Suprapubic skin (tissue), 4 donors: ENCODE measurements at regions not wholly inside any gene's neighbourhood (a gene's known extent, or its start where the extent isn't known, plus 50 kb on each side); places are given as distances from the start of the nearest gene placed in this dataset.

ENCODE experiments used
- DNase-seq, 2 donors: peaks; one replicate each; pipeline ENCODE4 v3.0.0-alpha.2; 2019; ENCODE audit warnings: low spot score in 2 of 2
- H3K27ac ChIP-seq: fragments of 200-600 bp; sonication (generic); one replicate; pipeline ENCODE4 v1.5.1; 2019
- H3K27me3 ChIP-seq: fragments of 200-600 bp; sonication (generic); one replicate; pipeline ENCODE4 v1.5.1; 2019
- H3K36me3 ChIP-seq: fragments of 200-600 bp; sonication (generic); one replicate; pipeline ENCODE4 v1.5.1; 2019
- H3K4me1 ChIP-seq: fragments of 200-600 bp; sonication (generic); one replicate; pipeline ENCODE4 v1.5.1; 2019
- H3K4me3 ChIP-seq: fragments of 200-600 bp; sonication (generic); one replicate; pipeline ENCODE4 v1.5.1; 2019; ENCODE audit warnings: mild to moderate bottlenecking
- H3K9me3 ChIP-seq: fragments of 200-600 bp; sonication (generic); one replicate; pipeline ENCODE4 v1.5.1; 2019
- EP300 ChIP-seq: sonication (generic); formaldehyde crosslinking; IDR thresholded peaks from one replicate; pipeline ENCODE4 v1.6.1; 2017; ENCODE audit warnings: antibody characterized with exemption
- POLR2A ChIP-seq, 2 donors: fragments of 450-650 bp; IDR thresholded peaks; one replicate each; pipeline ENCODE4 v1.6.1; 2017; ENCODE audit warnings: antibody characterized with exemption in 2 of 2, mild to moderate bottlenecking in 2 of 2, moderate library complexity in 2 of 2
- POLR2AphosphoS5 ChIP-seq, 3 donors: sonication (generic); formaldehyde crosslinking; IDR thresholded peaks; one replicate each; pipeline ENCODE4 v1.6.1; 2017; ENCODE audit warnings: antibody characterized with exemption in 3 of 3
- WGBS: methylation state at CpG from one replicate; pipeline ENCODE4 v1.1.5; 2018; 5-methylcytosine and 5-hydroxymethylcytosine counted together
- TF ChIP-seq, protein P1 (sequence below), 2 donors: fragments of 200-600 bp in 1 of 2; fragments of 450-650 bp in 1 of 2; sonication (generic) in 1 of 2; IDR thresholded peaks; one replicate each; pipeline ENCODE4 v1.5.1; 2016 to 2019; ENCODE audit warnings: antibody characterized with exemption in 2 of 2, mild to moderate bottlenecking in 1 of 2, moderate library complexity in 1 of 2

DNA sequence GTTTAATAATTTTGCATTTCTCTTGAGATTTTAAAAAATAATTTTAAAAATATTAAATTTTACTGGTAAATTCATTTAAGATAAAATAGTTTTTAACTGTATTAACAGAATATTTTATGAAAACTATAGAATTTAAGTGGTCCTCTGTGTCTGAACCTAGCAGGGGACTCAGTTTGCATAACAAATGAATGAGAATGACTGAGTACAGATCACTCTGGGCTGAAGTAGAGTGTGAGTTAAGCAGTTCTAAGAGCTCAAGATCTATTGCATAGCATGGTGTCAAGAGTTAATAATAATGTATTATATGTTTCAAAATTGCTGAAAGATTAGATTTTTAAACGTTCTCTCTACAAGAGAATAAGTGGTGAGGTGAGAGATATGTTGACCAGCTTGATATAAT is 348.3 kb upstream of the SLITRK1 start:
- Histone ChIP-seq H3K27me3 (no peaks in the 10 kb centered on the region), H3K4me1 (no peaks in the 10 kb centered on the region), H3K27ac (no peak overlapping the region), H3K9me3 (no peaks in the 10 kb centered on the region), H3K4me3 (no peak overlapping the region), H3K36me3 (no peaks in the 10 kb centered on the region)
- no peak for DNase-seq
- 51% methylated on average over 1 of the region's 1 CpG for WGBS
- TF ChIP-seq, protein P1, sequence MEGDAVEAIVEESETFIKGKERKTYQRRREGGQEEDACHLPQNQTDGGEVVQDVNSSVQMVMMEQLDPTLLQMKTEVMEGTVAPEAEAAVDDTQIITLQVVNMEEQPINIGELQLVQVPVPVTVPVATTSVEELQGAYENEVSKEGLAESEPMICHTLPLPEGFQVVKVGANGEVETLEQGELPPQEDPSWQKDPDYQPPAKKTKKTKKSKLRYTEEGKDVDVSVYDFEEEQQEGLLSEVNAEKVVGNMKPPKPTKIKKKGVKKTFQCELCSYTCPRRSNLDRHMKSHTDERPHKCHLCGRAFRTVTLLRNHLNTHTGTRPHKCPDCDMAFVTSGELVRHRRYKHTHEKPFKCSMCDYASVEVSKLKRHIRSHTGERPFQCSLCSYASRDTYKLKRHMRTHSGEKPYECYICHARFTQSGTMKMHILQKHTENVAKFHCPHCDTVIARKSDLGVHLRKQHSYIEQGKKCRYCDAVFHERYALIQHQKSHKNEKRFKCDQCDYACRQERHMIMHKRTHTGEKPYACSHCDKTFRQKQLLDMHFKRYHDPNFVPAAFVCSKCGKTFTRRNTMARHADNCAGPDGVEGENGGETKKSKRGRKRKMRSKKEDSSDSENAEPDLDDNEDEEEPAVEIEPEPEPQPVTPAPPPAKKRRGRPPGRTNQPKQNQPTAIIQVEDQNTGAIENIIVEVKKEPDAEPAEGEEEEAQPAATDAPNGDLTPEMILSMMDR (IDR thresholded peaks at IDR 0.05), result no peak
- no peak for TF ChIP-seq POLR2A (IDR thresholded peaks at IDR 0.05)
- no peak for TF ChIP-seq POLR2AphosphoS5 (IDR thresholded peaks at IDR 0.05)
- no peak for TF ChIP-seq EP300

DNA sequence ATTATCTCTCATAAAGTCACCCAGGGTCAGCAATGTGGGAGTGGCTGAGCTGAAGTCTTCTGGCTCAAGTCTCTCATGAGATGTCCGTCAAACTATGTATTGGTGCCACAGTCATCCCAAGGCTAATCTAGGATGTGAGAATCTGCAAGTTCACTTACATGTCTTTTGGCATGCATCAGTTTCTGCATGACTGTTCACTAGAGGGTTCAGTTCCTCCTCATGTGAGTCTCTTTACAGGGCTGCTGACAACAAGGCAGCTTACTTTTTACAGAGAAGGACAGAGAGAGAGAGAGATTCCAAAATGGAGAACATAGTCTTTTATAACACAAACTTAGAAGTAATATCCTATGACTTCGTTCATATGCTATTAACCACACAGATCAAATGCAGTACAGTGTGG is 328.8 kb upstream of the SLITRK1 start:
- WGBS, result 88% methylated on average over 2 of the region's 2 CpGs
- no peak for DNase-seq

DNA sequence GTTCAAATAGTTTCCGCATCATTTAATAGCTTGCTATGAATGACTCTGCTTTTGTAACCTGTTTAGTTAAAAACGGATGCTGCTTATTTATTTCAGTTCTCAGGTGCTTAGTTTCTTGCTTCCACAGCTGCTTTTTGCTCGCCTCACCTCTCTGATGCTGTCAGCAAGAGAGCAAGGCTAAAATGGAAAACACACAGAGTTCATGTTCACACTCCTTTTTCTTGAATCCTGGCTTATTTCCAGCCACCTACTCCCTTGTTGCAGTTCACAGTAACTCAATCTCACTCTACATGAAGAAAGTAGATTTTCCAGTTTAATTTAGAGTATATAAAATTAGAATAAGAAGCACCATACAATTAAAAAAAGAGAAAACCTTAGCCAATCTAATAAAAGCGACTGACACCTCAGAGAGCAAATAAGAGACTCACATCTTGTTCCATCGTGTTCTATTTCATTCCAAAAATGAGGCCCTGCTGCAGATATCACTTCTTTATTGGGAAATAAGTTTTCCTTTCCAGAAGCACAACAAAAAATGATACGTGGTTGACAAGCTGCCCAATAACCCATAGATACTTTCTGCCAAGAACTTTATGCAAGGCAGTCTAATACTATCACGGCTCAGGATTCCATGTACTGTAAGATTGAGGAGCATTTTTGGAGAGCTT is 326.1 kb upstream of the SLITRK1 start:
- Histone ChIP-seq H3K27ac (no peak overlapping the region), H3K4me1 (no peaks in the 10 kb centered on the region), H3K27me3 (no peaks in the 10 kb centered on the region), H3K4me3 (no peak overlapping the region), H3K9me3 (no peaks in the 10 kb centered on the region), H3K36me3 (no peaks in the 10 kb centered on the region)
- WGBS, result 50% methylated on average over 7 of the region's 7 CpGs
- TF ChIP-seq POLR2A (IDR thresholded peaks at IDR 0.05) (no peak), EP300 (no peak), POLR2AphosphoS5 (IDR thresholded peaks at IDR 0.05) (no peak)
- TF ChIP-seq, protein P1 (IDR thresholded peaks at IDR 0.05), result no peak
- DNase-seq, result no peak

More for the DNA sequence above, 328.8 kb upstream of the SLITRK1 start:
- no peak overlapping the region for H3K27ac ChIP-seq
- no peaks in the 10 kb centered on the region for H3K36me3 ChIP-seq
- H3K27me3 ChIP-seq, result no peaks in the 10 kb centered on the region
- no peaks in the 10 kb centered on the region for H3K9me3 ChIP-seq
- H3K4me1 ChIP-seq, result no peaks in the 10 kb centered on the region
- no peak overlapping the region for H3K4me3 ChIP-seq
- no peak for TF ChIP-seq POLR2A (IDR thresholded peaks at IDR 0.05)
- no peak for TF ChIP-seq POLR2AphosphoS5 (IDR thresholded peaks at IDR 0.05)
- no peak for TF ChIP-seq EP300
- TF ChIP-seq, protein P1 (IDR thresholded peaks at IDR 0.05), result no peak

DNA sequence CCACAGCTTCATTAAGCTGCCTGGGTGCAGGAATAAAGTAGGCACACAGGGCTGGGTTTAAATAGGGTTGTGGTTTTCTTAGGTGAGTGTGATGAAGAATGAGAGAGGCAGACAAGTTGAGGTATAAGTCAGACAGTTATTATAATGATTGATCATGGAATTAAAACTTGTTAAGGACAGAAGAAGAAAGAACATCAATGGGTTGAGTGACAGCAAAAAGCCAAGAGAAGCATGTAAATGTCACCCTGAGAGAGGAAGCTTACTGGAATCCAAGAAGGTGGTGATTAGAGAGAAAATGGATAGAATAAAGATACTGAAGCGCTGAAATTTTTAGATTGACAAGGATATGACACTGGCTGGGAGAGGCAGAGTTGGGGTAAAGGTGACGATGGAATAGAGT is 325.2 kb upstream of the SLITRK1 start:
- Histone ChIP-seq H3K27ac (no peak overlapping the region), H3K4me3 (no peak overlapping the region), H3K36me3 (no peaks in the 10 kb centered on the region), H3K9me3 (no peaks in the 10 kb centered on the region), H3K27me3 (no peaks in the 10 kb centered on the region), H3K4me1 (no peaks in the 10 kb centered on the region)
- 94% methylated on average over 2 of the region's 2 CpGs for WGBS
- TF ChIP-seq, protein P1 (IDR thresholded peaks at IDR 0.05), result no peak
- TF ChIP-seq EP300 (no peak), POLR2AphosphoS5 (IDR thresholded peaks at IDR 0.05) (no peak), POLR2A (IDR thresholded peaks at IDR 0.05) (no peak)
- no peak for DNase-seq

DNA sequence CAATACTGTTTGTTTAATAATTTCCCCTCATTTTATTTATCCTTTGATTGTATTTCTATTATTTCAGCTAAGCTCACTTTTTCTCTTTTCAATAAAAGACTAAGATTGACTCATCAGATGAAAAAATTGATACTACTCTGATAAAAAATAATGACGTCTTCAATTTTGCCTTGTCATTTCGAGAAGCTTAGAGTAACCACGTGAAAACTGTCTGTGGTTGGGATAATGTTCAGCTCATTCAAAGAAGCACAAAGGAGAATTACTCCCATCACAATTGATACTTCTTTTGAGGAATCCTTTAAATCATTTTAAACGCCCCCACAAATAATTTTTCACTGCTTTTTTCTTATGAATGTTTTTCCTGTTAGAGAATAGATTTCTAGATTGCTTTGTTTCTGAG is 318.7 kb upstream of the SLITRK1 start:
- no peak for DNase-seq
- Histone ChIP-seq H3K4me1 (no peaks in the 10 kb centered on the region), H3K4me3 (no peak overlapping the region), H3K36me3 (no peaks in the 10 kb centered on the region), H3K27ac (no peak overlapping the region), H3K27me3 (no peaks in the 10 kb centered on the region), H3K9me3 (no peaks in the 10 kb centered on the region)
- 51% methylated on average over 4 of the region's 4 CpGs for WGBS
- TF ChIP-seq, protein P1 (IDR thresholded peaks at IDR 0.05), result no peak
- TF ChIP-seq POLR2AphosphoS5 (IDR thresholded peaks at IDR 0.05), result no peak
- no peak for TF ChIP-seq POLR2A (IDR thresholded peaks at IDR 0.05)
- TF ChIP-seq EP300, result no peak
